Mesenchymal stem cell (in vitro differentiated cells and primary cell): ENCODE measurements at regions not wholly inside any gene's neighbourhood (a gene's known extent, or its start where the extent isn't known, plus 50 kb on each side); places are given as distances from the start of the nearest gene placed in this dataset.

Experiments used
- DNase-seq: peaks from one replicate; pipeline ENCODE4 v3.0.0-alpha.2; 2013
- H2AFZ ChIP-seq: one replicate; pipeline ENCODE4 v1.6.1; 2013; ENCODE audit warnings: low read depth, mild to moderate bottlenecking, control low read depth, inconsistent platforms, low read length, moderate library complexity
- H2AK5ac ChIP-seq: 2 replicates; pipeline ENCODE4 v1.6.1; 2013; ENCODE audit warnings: low read length, moderate library complexity, mild to moderate bottlenecking, inconsistent platforms; ENCODE audit not compliant: severe bottlenecking
- H2BK120ac ChIP-seq: one replicate; pipeline ENCODE4 v1.6.1; 2013; ENCODE audit warnings: low read depth, mild to moderate bottlenecking, inconsistent platforms, low read length, moderate library complexity
- H2BK12ac ChIP-seq, 2 experiments: one replicate each; pipeline ENCODE4 v1.6.1; 2013; ENCODE audit warnings: inconsistent platforms in 2 of 2, low read length in 2 of 2, mild to moderate bottlenecking in 2 of 2, moderate library complexity in 2 of 2, control low read depth in 1 of 2
- H2BK15ac ChIP-seq: one replicate; pipeline ENCODE4 v1.6.1; 2013; ENCODE audit warnings: mild to moderate bottlenecking, low read depth, inconsistent platforms; ENCODE audit not compliant: poor library complexity, severe bottlenecking
- H2BK5ac ChIP-seq: 2 replicates; pipeline ENCODE4 v1.6.1; 2013; ENCODE audit warnings: low read depth, mild to moderate bottlenecking, low read length, control low read depth, inconsistent platforms; ENCODE audit not compliant: poor library complexity, severe bottlenecking
- H3K14ac ChIP-seq, 2 experiments: one replicate each; pipeline ENCODE4 v1.6.1; 2013; ENCODE audit warnings: inconsistent platforms in 2 of 2, low read length in 2 of 2, control low read depth in 1 of 2, mild to moderate bottlenecking in 1 of 2, moderate library complexity in 1 of 2
- H3K18ac ChIP-seq, 2 experiments: one replicate each; pipeline ENCODE4 v1.6.1; 2013; ENCODE audit warnings: inconsistent platforms in 2 of 2, low read length in 2 of 2, control low read depth in 1 of 2, low read depth in 1 of 2, mild to moderate bottlenecking in 1 of 2
- H3K23ac ChIP-seq, 2 experiments: one replicate each; pipeline ENCODE4 v1.6.1; 2013; ENCODE audit warnings: inconsistent platforms in 2 of 2, low read length in 2 of 2, mild to moderate bottlenecking in 2 of 2, moderate library complexity in 2 of 2, control low read depth in 1 of 2
- H3K27ac ChIP-seq: 2 replicates; pipeline ENCODE4 v1.5.1; 2013; ENCODE audit warnings: mild to moderate bottlenecking, moderate library complexity, low read length, control low read depth, inconsistent platforms; ENCODE audit not compliant: poor library complexity, severe bottlenecking
- H3K27me3 ChIP-seq, 2 experiments: 2 replicates each; pipeline versions ENCODE4 v1.6.1 to v1.7.0; 2013; ENCODE audit warnings: low read length in 2 of 2, mild to moderate bottlenecking in 2 of 2, moderate library complexity in 2 of 2, control low read depth in 1 of 2, inconsistent platforms in 1 of 2; ENCODE audit not compliant: control insufficient read depth in 1 of 2, insufficient read depth in 1 of 2
- H3K36me3 ChIP-seq, 2 experiments: 2 replicates each; pipeline versions ENCODE4 v1.6.1 to v1.7.0; 2013; ENCODE audit warnings: low read length in 2 of 2, control low read depth in 1 of 2, inconsistent platforms in 1 of 2, low read depth in 1 of 2, mild to moderate bottlenecking in 1 of 2; ENCODE audit not compliant: insufficient read depth in 2 of 2, control insufficient read depth in 1 of 2
- H3K4ac ChIP-seq, 2 experiments: one replicate each; pipeline ENCODE4 v1.6.1; 2013; ENCODE audit warnings: inconsistent platforms in 2 of 2, low read length in 2 of 2, mild to moderate bottlenecking in 2 of 2, moderate library complexity in 2 of 2, control low read depth in 1 of 2, low read depth in 1 of 2
- H3K4me1 ChIP-seq: 2 replicates; pipeline ENCODE4 v1.6.1; 2013; ENCODE audit warnings: low read depth, low read length, control low read depth; ENCODE audit not compliant: control insufficient read depth, insufficient read depth
- H3K4me2 ChIP-seq: 2 replicates; pipeline ENCODE4 v1.6.1; 2013; ENCODE audit warnings: low read length, mild to moderate bottlenecking, inconsistent platforms; ENCODE audit not compliant: poor library complexity, severe bottlenecking
- H3K4me3 ChIP-seq, 2 experiments: 2 replicates each; pipeline versions ENCODE4 v1.5.1 to v1.7.0; 2013; ENCODE audit warnings: low read length in 2 of 2, mild to moderate bottlenecking in 2 of 2, control low read depth in 1 of 2, low read depth in 1 of 2; ENCODE audit not compliant: insufficient read depth in 1 of 2
- H3K79me1 ChIP-seq: replicated peaks from 2 replicates; pipeline ENCODE4 v1.6.1; 2013; ENCODE audit warnings: mild to moderate bottlenecking, control low read depth, low read length, inconsistent platforms; ENCODE audit not compliant: poor library complexity, severe bottlenecking
- H3K9ac ChIP-seq: 2 replicates; pipeline ENCODE4 v1.7.0; 2013; ENCODE audit warnings: mild to moderate bottlenecking, low read length, moderate library complexity
- H3K9me3 ChIP-seq: 2 replicates; pipeline ENCODE4 v1.7.0; 2013; ENCODE audit warnings: mild to moderate bottlenecking, low read length; ENCODE audit not compliant: control insufficient read depth
- H4K8ac ChIP-seq: one replicate; pipeline ENCODE4 v1.6.1; 2013; ENCODE audit warnings: inconsistent platforms, mild to moderate bottlenecking, low read length, moderate library complexity
- H4K91ac ChIP-seq: one replicate; pipeline ENCODE4 v1.6.1; 2013; ENCODE audit warnings: mild to moderate bottlenecking, low read length, inconsistent platforms
- WGBS: methylation state at CpG from one replicate; pipeline ENCODE4 v1.1.7; 2013; ENCODE audit warnings: mixed read lengths; 5-methylcytosine and 5-hydroxymethylcytosine counted together

DNA sequence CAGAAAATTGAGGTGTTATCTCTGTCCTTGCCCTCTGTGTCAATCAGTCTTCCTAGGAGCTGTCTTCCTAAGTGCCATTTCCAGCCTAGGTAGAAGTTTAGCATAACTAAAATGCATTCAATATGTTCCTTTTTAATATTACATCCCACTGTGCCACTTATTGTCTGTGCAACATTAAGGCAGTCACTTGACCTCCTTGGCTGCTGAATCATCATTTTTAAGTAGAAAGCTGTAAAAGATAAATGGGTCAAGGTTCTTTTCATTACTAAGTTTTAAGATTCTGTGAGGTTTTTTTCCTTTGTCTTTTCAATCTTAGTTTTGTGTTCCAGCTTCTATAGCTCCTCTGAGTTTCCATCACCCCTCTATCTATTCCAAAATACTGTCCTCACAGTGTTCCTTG is 371.9 kb upstream of the SOX9 start:
- no peak overlapping the region for H2BK5ac ChIP-seq
- H3K36me3 ChIP-seq: no peaks in the 10 kb centered on the region
- H3K9ac ChIP-seq: no peak overlapping the region
- no peak overlapping the region for H3K18ac ChIP-seq
- no peak overlapping the region for H3K4me3 ChIP-seq
- no peak overlapping the region for H2BK12ac ChIP-seq
- H2AK5ac ChIP-seq: no peak overlapping the region
- H3K27ac ChIP-seq: no peak overlapping the region
- no peaks in the 10 kb centered on the region for H3K4me1 ChIP-seq
- no peak overlapping the region for H3K14ac ChIP-seq
- H2AFZ ChIP-seq: no peak overlapping the region
- no peak overlapping the region for H4K8ac ChIP-seq
- DNase-seq: no peak
- H2BK120ac ChIP-seq: no peak overlapping the region
- no peaks in the 10 kb centered on the region for H3K79me1 ChIP-seq
- H2BK15ac ChIP-seq: no peak overlapping the region
- no peak overlapping the region for H3K4ac ChIP-seq
- no peaks in the 10 kb centered on the region for H3K27me3 ChIP-seq
- no peak overlapping the region for H3K23ac ChIP-seq
- H3K9me3 ChIP-seq: no peaks in the 10 kb centered on the region
- no peak overlapping the region for H4K91ac ChIP-seq
- H3K4me2 ChIP-seq: no peak overlapping the region

DNA sequence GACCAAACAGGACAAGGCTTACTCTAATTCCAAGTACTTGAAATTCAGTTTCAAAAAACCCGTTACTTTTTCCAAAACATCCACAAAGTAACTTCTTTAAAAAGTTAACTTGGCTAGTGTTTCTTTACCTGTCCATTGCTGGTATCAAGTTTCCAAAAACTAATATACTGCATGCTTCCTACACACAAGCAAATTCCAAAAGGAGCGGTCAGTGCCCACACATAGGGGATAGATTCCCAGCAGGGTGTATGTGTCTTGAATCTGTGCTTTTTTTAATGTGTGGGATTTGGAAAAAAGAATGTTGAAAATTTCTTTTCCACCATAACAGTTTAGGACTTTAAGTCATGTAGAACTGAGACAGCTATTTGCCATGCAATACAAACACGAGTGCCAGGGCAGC is 367.8 kb upstream of the SOX9 start:
- Histone ChIP-seq H2BK12ac (no peak overlapping the region), H3K27ac (no peak overlapping the region), H3K79me1 (no peaks in the 10 kb centered on the region), H3K4me2 (no peak overlapping the region), H3K9ac (no peak overlapping the region), H3K4me1 (no peaks in the 10 kb centered on the region), H2AFZ (no peak overlapping the region), H3K4me3 (no peak overlapping the region), H2BK15ac (no peak overlapping the region), H4K91ac (no peak overlapping the region), H2BK120ac (no peak overlapping the region), H2AK5ac (no peak overlapping the region), H3K36me3 (no peaks in the 10 kb centered on the region), H3K18ac (no peak overlapping the region), H3K9me3 (no peaks in the 10 kb centered on the region), H3K23ac (no peak overlapping the region), H3K4ac (no peak overlapping the region), H2BK5ac (no peak overlapping the region), H3K27me3 (no peaks in the 10 kb centered on the region), H3K14ac (no peak overlapping the region), H4K8ac (no peak overlapping the region)
- WGBS: 90% methylated on average over 2 of the region's 3 CpGs
- no peak for DNase-seq

- Histone ChIP-seq H4K8ac (no peak overlapping the region), H3K23ac (no peak overlapping the region), H3K9ac (no peak overlapping the region), H3K36me3 (no peaks in the 10 kb centered on the region), H3K79me1 (no peaks in the 10 kb centered on the region), H2BK15ac (no peak overlapping the region), H3K14ac (no peak overlapping the region), H3K9me3 (no peaks in the 10 kb centered on the region), H4K91ac (no peak overlapping the region), H2BK12ac (no peak overlapping the region), H3K18ac (no peak overlapping the region), H3K27ac (no peak overlapping the region), H3K4me2 (no peak overlapping the region), H3K4ac (no peak overlapping the region), H2BK5ac (no peak overlapping the region), H2BK120ac (no peak overlapping the region), H2AK5ac (no peak overlapping the region), H3K4me3 (no peak overlapping the region), H3K27me3 (no peaks in the 10 kb centered on the region), H2AFZ (no peak overlapping the region), H3K4me1 (peaks cover 2% of the 10 kb centered on the region)
- 77% methylated on average over 5 of the region's 5 CpGs for WGBS
- DNase-seq: no peak
Observed at GRCh38 chr17:71757156-71757555, 363.7 kb upstream of the SOX9 start.

DNA sequence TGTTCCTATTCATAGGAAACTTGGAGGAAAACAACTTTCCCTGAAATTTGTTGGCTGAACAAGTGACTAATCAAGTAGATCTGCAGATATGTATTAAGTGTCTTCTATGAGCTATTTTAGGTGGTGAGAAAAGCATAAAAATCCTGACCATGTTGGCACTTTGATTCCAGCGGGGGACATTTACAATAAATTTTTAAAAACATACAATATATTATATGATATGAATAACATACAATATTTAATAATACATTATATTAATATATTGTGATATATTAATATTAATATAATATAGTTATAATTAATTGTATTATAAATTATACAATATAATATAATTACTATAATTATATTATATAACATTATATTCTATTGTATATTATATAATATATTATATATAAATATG is 362.9 kb upstream of the SOX9 start:
- Histone ChIP-seq H2BK12ac (no peak overlapping the region), H3K9me3 (no peaks in the 10 kb centered on the region), H2BK15ac (no peak overlapping the region), H3K4me2 (no peak overlapping the region), H3K4me3 (no peak overlapping the region), H3K9ac (no peak overlapping the region), H3K4me1 (peaks cover 4% of the 10 kb centered on the region), H3K79me1 (no peaks in the 10 kb centered on the region), H3K36me3 (no peaks in the 10 kb centered on the region), H2BK120ac (no peak overlapping the region), H3K27ac (no peak overlapping the region), H4K91ac (no peak overlapping the region), H4K8ac (no peak overlapping the region), H3K27me3 (no peaks in the 10 kb centered on the region), H3K4ac (no peak overlapping the region), H3K18ac (no peak overlapping the region), H2AK5ac (no peak overlapping the region), H3K23ac (no peak overlapping the region), H3K14ac (no peak overlapping the region), H2AFZ (no peak overlapping the region), H2BK5ac (no peak overlapping the region)
- WGBS: no CpG with 5 or more reads among the region's 1 CpG
- no peak for DNase-seq
